ENCODE measurements at regions not wholly inside any gene's neighbourhood (a gene's known extent, or its start where the extent isn't known, plus 50 kb on each side); places are given as distances from the start of the nearest gene placed in this dataset.

DNA sequence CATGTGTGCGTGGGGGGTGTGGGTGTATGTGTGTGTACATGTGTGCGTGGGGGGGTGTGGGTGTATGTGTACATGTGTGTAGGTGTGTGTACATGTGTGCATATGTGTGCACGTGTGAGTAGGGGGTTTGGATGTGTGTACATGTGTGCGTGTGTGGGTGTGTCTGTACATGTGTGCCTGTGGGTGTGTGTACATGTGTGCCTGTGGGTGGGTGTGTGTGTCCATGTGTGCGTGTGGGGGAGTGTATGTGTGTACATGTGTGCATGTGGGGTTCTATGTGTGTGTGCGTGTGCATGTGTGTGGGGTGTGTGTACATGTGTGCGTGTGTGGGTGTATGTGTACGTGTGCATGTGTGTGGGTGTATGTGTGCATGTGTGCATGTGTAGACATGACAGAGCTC lies 129.1 kb downstream of the C16orf95 start:
- TF ChIP-seq SP2 (tag by site-specific recombination; IDR thresholded peaks at IDR 0.05): no peak
- TF ChIP-seq ZNF23 (tag by site-specific recombination; IDR thresholded peaks at IDR 0.05; ENCODE audit: borderline replicate concordance): no peak
- no peak for TF ChIP-seq ZNF175 (tag by site-specific recombination; IDR thresholded peaks at IDR 0.05)
- TF ChIP-seq ZNF311 (tag by site-specific recombination; IDR thresholded peaks at IDR 0.05; ENCODE audit: borderline replicate concordance): no peak
- TF ChIP-seq, protein P1, sequence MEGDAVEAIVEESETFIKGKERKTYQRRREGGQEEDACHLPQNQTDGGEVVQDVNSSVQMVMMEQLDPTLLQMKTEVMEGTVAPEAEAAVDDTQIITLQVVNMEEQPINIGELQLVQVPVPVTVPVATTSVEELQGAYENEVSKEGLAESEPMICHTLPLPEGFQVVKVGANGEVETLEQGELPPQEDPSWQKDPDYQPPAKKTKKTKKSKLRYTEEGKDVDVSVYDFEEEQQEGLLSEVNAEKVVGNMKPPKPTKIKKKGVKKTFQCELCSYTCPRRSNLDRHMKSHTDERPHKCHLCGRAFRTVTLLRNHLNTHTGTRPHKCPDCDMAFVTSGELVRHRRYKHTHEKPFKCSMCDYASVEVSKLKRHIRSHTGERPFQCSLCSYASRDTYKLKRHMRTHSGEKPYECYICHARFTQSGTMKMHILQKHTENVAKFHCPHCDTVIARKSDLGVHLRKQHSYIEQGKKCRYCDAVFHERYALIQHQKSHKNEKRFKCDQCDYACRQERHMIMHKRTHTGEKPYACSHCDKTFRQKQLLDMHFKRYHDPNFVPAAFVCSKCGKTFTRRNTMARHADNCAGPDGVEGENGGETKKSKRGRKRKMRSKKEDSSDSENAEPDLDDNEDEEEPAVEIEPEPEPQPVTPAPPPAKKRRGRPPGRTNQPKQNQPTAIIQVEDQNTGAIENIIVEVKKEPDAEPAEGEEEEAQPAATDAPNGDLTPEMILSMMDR (tag by site-specific recombination; IDR thresholded peaks at IDR 0.05): no peak
